OCI-LY3 (cell line): ENCODE measurements at regions not wholly inside any gene's neighbourhood (a gene's known extent, or its start where the extent isn't known, plus 50 kb on each side); places are given as distances from the start of the nearest gene placed in this dataset.

ENCODE experiments used
- EZH2phosphoT487 ChIP-seq: fragments of 200-600 bp; shearing (Covaris generic); IDR thresholded peaks from 2 replicates; pipeline ENCODE4 v1.6.1; 2018; ENCODE audit warnings: antibody characterized with exemption, mixed run types, low read depth
- TF ChIP-seq, protein P1 (sequence below): fragments of 200-600, 300-600 bp; sonication (generic); IDR thresholded peaks from 2 replicates; pipeline ENCODE4 v1.5.1; 2014; ENCODE audit warnings: antibody characterized with exemption, low read length, low read depth

DNA sequence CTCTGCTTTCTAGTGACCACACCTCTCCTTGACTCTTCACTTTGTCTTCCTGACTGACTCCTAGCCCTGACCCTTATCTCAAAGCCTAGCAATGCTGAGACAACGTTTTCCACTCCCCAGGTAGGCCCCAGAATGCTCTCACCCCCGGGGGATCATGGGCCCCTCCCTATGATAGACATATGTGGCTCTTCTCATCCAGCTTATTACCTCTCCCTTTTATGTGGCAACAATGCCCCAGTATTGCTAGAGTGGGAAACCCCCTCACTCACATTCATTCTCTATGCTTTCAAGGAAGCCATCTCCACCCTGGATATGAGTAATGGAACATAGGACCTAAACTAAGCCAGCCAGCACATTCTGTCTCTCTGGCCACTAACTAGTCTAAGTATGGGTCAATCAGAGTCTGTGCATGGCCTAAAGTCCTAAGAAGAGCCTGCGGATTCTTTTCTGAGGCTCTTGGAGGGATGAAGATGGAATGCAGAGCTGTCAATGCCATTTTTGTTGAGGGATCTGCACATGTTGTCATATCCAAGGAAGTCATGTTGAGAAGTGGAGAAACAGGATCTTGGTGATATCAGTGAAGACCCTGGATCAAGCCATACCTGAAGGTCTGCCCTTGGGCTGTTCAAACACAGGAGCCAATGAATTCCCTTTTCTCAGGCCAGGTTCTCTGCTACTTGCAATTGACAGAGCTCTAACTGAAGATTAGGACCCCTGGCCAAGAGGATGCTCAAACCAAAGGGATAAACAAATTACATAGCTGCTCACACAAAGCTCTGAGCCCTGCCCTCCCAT lies 79.8 kb upstream of the GRK3 start:
- TF ChIP-seq, protein P1, sequence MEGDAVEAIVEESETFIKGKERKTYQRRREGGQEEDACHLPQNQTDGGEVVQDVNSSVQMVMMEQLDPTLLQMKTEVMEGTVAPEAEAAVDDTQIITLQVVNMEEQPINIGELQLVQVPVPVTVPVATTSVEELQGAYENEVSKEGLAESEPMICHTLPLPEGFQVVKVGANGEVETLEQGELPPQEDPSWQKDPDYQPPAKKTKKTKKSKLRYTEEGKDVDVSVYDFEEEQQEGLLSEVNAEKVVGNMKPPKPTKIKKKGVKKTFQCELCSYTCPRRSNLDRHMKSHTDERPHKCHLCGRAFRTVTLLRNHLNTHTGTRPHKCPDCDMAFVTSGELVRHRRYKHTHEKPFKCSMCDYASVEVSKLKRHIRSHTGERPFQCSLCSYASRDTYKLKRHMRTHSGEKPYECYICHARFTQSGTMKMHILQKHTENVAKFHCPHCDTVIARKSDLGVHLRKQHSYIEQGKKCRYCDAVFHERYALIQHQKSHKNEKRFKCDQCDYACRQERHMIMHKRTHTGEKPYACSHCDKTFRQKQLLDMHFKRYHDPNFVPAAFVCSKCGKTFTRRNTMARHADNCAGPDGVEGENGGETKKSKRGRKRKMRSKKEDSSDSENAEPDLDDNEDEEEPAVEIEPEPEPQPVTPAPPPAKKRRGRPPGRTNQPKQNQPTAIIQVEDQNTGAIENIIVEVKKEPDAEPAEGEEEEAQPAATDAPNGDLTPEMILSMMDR = no peak
- no peak for TF ChIP-seq EZH2phosphoT487
